DND-41 (cell line): ENCODE measurements at regions not wholly inside any gene's neighbourhood (a gene's known extent, or its start where the extent isn't known, plus 50 kb on each side); places are given as distances from the start of the nearest gene placed in this dataset.

ENCODE experiments used
- CTCF ChIP-seq: IDR thresholded peaks from 2 replicates; pipeline ENCODE4 v1.5.1; 2012; ENCODE audit warnings: borderline replicate concordance, low read length, moderate library complexity, mild to moderate bottlenecking; ENCODE audit not compliant: poor library complexity, severe bottlenecking; ENCODE audit errors: extremely low read depth
- EZH2 ChIP-seq: IDR thresholded peaks from 3 replicates; pipeline ENCODE4 v1.6.1; 2012; ENCODE audit warnings: borderline replicate concordance, low read depth, mild to moderate bottlenecking, moderate library complexity, low read length, inconsistent platforms; ENCODE audit not compliant: severe bottlenecking

GRCh38 chr12:46559311-46559710 is 186.7 kb upstream of the SLC38A2 start:
- no peak for TF ChIP-seq CTCF
- TF ChIP-seq EZH2: no peak
